Skeletal muscle cell (primary cell): ENCODE measurements at regions not wholly inside any gene's neighbourhood (a gene's known extent, or its start where the extent isn't known, plus 50 kb on each side); places are given as distances from the start of the nearest gene placed in this dataset.
A peak's percentile ranks its signal among the peaks of the same experiment; 100 is the strongest.

Source experiments
- DNase-seq: peaks from one replicate; pipeline ENCODE4 v3.0.0-alpha.2; 2010; ENCODE audit warnings: low read depth
- H3K4me3 ChIP-seq: 2 replicates; pipeline ENCODE4 v1.5.1; 2011; ENCODE audit warnings: low read depth, mild to moderate bottlenecking, control low read depth, low read length, moderate library complexity

DNA sequence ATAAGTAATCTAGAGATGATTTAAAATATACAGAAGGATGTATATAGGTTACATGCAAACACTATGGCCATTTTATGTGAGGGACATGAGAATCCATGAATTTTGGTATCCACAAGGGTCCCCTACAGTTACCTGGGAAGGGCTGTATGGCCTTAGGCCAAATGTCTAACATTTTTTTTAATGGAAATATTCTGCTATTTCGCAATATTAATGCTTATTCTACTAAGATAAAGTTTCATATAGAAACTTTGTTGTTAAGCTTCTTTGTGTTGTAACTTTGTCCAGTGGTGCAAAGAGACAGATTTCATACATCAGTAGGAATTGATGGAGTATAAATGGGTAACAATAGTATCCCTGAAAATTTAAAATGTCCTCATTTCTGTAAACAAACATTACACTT lies 233.4 kb upstream of the THBS1 start:
- no peak overlapping the region for H3K4me3 ChIP-seq
- no peak for DNase-seq

DNA sequence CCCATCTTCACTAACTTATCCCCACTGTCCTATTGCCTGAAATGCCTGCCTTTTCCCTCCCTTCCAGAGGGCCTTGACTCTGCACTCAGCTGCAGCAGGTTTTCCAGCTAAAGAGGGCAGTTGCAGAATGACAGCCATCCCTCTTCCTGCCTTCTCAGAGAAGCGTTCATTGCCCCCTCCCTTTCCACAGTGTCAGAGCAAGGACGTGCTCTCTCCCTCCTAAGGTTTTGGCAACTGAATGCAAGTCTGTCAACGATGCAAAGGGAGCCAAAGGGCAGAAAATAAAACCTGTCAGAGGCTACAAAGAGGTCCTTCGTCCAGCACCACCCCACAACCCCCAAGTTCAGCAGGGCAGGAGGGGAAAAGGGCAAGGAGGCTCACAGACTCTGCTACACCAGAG lies 230.1 kb upstream of the THBS1 start:
- no peak overlapping the region for H3K4me3 ChIP-seq
- DNase-seq, result no peak

DNA sequence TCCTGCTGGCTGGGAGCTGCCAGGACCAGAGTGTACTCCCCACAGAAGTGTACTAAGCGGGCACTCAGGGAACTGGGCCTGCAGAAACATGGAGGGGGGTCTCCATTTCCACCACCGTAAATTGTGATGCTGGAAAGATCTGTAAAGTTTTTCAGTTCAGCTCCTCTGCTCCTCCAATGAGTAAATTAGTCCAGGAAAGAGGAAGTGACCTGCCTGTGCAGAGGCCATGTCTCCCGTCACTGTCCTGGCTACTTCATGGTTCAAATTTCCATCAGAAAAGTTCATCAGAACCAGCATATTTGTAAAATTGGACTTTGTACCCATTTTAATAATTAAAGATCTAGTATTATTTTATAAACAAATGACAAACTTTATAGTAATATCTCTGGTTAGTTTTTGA lies 226.7 kb upstream of the THBS1 start:
- DNase-seq, result no peak

DNA sequence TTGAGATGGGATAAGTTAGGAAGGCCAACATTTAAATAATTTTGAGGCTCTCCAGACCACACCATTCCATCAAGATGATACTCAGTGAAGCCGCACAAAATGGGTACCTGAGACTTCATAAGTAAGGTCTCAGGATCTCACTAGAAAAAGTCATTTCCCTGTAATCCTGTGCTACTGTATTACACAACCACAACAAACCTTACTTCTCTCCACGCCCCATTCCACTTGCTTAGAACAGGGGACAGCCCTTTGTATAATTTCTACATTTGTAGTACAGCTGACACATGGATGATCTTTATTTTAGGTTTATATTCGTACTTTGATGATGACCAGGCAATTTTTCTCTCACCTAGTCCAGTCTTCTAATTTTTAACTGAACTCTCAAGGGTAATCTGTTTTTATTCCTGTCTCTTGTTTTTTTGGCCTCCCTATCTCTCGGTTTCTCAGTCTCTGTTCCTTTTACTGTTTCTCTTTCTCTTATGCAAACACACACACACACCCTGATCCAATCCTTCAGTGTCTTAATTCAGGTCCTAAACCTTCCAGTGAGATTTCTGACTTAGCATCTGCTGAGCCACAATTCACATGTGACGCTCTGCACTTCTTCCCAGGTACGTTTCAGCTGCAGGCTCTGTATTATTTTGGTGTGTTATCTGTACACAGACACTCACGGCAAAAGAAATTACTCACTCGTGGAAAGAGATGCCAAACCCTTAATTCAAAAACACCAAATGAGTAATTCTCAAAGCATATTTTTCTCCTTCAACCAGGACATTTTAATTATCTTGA lies 223.2 kb upstream of the THBS1 start:
- DNase-seq, result no peak

More for the DNA sequence above, 226.7 kb upstream of the THBS1 start:
- H3K4me3 ChIP-seq, result no peak overlapping the region

DNA sequence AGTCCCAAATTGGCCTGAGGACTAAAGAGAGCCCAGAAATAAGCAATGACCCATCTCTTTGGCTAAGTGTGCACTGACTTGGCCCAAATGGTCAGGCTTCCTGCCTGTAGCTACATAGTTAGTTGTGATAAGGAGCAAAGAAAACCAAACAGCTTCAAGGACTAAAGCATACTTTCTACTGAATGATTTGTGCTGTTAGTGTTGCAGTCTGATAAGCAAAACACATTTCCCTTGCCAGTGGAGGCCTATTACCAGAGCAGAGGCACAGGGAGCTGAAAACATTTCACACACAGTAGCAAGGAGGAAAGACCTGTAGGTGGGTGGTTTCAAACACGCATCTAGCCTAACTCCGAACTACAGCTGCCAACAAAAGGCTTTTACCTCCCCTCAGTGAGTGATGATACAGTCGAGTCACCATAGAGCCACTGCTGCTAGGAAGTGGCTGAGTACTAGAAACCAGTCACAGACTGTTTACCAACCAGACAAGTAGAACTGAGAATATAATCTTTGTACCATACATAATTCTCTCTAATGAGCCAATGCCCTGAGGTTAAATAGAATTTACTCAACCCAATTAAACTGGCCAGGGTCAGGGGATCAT lies 222.3 kb upstream of the THBS1 start:
- no peak for DNase-seq
- no peak overlapping the region for H3K4me3 ChIP-seq

More for the DNA sequence above, 223.2 kb upstream of the THBS1 start:
- H3K4me3 ChIP-seq, result no peak overlapping the region

DNA sequence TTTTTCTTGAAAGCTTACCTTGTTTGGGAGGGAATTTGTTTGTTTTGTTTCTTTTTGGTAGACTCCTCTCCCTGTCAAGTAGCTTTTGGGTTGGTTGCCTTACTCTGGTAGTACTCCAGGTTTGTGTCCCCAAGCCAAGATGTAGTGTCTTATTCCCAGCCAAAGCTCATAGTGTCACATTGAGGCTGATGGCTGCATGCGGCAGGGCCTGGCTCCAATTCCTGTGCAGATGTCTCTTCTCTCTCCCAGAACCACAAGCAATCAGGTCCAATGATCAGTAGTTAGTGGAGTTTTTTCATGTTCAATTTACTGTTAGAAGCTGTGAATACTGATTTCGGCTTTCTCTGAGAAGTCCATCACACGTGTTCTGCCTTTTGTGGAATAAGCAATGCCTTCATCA lies 221.1 kb upstream of the THBS1 start:
- H3K4me3 ChIP-seq, result no peak overlapping the region
- no peak for DNase-seq

DNA sequence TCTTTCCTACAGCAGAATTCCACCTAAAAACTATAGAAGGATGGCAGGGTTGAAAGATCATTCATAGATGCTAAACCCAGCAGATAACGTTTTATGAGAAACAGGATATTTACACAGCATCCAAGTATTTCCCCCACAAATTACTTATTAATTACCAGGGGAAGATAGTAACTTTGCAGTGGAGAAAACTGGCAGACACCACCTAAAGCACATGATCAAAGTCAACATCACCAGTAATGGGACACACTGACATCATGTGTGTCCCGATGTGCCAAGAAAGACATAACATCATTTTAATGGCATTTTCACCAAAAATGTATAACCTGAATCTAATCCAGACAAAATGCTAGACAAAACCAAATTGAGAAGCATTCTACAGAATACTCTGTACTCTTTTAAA lies 220.4 kb upstream of the THBS1 start:
- DNase-seq, result no peak
- H3K4me3 ChIP-seq, result no peak overlapping the region

DNA sequence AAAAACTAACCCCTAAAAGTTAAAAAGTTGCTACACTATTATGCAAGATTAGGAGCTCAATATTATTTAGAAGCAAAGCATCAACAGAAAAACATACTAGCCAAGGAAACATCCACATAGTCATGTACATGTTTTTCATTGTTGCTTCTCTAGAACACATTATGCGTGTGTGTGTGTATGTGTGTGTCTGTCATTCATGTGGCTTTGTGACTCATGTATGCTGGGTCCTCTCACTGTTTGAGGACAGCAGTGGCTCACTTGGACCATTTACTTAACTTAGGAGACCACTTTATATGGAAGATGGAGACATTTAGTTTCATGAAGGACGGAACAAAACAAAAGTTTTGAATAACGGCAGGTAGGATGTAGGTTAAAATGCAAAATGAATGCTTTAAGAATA lies 219.4 kb upstream of the THBS1 start:
- no peak for DNase-seq
- H3K4me3 ChIP-seq, result no peak overlapping the region

DNA sequence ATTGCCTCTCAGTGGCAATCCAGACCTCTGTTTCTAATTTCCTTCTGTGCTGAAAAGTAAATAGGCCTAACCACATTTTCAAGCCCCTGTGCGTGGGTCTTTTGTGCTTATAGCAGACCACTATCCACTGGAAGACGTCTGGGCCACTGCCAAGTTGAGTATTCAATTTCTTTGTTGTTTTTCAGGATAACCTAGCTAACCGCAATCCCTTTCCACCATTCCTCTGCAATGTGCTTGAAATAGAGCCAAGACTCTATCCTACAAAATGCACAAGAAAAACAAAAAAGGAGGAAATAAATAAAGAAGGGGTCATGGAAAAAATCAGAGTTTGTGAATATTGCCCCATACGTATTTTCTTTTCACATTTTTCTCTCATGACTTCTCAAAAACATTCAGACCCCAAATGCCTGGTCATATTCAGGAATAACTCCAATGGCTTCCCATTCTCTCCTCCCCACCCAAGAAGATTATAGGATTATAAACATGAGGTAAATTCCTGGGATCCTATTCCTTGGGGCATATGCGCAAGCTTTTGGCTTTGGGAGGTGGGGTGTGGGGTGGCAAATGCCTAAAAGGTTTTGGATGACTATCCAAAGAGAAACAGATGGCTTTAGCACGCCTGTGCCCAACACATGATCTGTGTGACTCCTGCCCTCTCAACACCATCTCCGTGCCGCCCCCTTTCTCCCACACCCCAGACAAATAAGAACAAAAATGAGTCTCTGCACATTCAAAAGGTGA lies 217.9 kb upstream of the THBS1 start:
- no peak overlapping the region for H3K4me3 ChIP-seq
- DNase-seq, result peak; percentile 97

DNA sequence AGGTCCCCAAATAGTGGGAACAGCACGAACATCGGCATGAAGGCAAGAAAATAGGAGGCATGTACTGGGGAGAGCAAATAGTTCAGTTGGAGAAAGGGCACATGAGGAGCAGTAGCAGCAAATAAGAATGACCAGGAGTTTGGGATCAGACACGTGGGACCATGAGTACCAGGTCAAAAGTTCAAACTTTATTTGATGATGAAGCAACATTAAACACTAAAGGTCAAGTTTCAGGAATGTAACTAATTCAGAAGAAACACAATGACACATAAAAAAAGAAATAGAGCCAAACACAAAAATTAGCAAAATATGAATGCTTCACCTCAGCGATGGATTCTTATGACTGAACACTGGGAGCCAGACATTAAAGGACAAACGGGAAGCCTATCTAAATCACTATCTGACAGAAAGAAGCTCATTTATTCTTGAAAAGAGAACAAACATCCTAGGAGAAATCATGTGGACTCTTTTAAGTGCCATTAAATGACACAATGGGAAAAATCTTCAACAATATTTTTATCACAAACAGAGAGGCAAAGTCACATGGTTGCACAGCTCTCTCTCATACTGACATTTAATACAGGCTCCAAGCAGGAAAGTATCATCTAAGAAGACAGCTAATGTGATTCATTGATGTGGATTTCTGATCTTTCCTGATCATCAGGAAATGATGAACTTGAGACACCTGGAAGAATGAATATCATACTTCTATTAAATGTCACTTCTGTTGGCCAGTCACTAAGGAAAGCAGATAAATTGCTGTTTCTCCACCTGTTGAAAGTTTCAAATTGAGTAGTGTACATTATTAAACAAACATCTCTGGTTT lies 216.9 kb upstream of the THBS1 start:
- H3K4me3 ChIP-seq, result no peak overlapping the region
- DNase-seq, result no peak

DNA sequence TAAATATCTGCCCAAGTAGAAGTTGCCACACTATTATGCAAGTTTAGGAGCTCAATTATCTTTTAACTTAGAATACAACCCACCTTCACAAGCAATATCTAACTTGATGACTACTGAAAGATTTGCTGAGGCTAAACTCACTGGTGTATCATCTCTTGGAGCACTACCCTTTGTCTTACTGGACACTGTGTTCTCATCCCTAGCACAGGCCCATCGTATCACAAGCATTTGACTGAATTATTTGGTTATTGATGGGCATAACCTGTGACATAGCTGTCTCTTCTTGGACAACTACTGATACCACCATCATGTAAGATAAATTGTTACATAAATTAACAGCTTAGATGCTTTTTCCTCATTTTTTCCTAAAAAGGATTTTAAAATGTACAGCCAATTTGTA lies 216.2 kb upstream of the THBS1 start:
- H3K4me3 ChIP-seq, result no peak overlapping the region
- DNase-seq, result no peak

DNA sequence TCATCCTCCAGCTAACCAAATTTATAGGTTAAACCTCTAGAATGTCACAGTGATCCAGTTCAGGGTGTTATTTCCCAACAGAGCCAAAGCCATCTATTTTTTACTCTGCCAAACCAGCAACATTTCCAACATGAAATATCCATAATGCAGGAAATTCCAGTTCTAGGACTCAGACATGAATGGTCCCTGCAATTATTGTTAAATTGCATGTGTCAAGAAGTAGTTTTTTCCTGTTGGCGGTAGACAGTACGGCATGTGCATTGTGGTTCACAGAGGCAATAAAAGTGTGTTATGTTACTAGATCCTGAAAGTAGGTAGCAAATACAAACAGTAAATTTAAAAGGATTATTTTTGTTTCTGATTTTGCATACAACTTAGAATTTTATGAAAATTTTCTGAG lies 215.7 kb upstream of the THBS1 start:
- H3K4me3 ChIP-seq, result no peak overlapping the region
- peak; percentile 43 for DNase-seq

DNA sequence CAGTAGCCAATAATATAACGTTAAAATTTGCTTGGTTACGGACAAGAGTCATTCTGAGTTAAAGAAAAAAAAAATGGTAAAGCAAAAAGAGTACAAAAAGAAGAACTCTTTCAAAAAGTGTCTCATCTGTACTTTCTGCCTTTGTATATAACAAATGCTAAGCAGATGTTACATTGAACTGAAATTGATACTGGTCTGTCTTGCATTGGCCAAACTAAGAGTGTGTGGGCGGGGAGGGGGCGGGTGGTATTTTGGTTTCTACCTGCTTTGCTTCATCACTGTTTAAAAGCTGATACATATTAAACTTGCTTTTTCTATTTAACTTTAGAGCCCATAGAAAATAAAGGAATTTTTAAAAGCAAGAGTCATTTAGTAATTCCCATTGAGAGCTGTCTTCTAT lies 215.0 kb upstream of the THBS1 start:
- DNase-seq, result no peak
- no peak overlapping the region for H3K4me3 ChIP-seq

DNA sequence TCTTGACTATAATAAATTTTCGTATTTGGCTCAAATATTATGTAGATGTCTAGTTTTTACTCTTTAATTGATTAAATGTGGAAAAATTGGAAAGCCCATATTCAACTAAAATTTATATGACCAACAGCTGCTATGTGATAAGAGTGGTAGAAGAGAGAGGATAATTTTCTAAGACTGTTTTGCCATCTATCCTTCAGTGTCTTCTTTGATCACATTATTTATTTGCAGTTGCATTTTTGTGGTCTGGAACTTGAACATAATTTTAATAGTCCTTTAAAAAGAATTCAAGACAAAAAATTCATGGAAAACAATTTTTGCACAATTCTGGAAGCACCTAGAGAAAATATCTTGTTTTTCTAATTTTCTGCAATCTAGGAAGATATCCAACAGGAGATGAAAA lies 213.3 kb upstream of the THBS1 start:
- no peak for DNase-seq
- no peak overlapping the region for H3K4me3 ChIP-seq

DNA sequence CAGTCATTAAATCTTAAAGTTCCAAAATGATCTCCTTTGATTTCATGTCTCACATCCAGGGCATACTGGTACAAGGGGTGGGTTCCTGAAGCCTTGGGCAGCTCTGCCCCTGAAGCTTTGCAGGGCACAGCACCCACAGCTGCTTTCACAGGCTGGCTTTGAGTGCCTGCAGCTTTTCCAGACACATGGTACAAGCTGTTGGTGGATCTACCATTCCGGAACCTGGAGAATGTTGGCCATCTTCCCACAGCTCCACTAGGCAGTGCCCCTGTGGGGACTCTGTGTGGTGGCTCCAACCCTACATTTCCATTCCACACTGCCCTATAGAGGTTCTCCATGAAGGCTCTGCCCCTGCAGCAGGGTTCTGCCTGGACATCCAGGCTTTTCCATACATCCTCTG lies 211.1 kb upstream of the THBS1 start:
- H3K4me3 ChIP-seq, result no peak overlapping the region
- no peak for DNase-seq

DNA sequence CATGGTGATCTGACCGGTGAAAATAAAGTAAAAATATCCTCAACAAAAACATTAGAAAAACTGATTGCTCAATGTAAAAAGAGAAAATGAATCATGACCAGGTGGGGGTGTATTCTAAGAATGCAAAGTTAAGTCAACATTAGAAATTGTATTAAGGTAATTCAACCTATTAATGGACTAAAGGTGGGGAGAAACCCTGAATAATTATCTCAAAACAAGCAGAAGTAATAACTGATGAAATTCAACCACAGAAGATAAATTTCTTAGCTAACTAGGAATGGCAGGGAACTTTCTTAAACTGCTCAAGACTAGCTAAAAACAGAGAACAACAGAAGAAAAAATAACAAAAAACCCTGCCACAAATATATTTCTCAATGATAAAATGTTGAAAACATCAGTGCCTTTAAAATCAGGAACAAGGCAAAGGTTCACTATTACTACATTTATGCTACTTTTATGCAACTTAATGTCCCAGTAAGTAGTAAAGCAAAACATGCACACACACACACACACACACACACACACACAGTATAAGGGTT lies 204.4 kb upstream of the THBS1 start:
- H3K4me3 ChIP-seq, result no peak overlapping the region
- peak; percentile 39 for DNase-seq

DNA sequence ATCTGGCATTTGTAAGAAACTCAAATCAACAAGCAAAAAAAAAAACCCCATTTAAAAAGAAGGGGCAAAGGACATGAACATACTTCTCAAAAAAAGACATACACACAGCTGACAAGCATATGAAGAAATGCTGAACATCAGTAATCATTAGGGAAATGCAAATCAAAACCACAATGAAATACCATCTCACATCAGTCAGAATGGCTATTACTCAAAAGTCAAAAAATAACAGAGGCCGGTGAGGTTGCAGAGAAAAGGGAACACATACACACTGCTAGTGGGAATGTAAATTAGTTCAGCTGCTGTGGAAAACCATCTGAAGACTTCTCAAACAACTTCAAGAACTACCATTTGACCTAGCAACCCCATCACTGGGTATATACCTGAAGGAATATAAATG lies 199.4 kb upstream of the THBS1 start:
- H3K4me3 ChIP-seq, result no peak overlapping the region
- peak; percentile 68 for DNase-seq

DNA sequence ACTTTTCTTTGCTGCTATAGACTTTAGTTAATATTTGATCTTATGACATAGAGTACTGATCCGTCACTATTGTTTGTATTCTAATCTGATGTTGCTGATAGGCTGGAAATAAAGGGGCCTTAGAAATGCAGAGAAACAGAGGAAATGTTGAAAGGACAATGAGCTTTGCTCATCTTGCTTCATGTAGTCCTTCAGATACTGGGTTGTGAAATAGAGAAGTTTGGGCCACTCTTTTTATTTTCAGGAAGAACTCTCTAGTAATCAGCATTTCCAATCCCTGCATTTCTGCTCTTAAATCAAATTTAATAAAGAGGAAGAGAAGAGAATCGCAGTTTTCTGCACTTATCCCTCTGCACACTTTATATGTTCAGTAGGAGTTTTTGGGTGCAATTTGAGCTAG lies 192.8 kb upstream of the THBS1 start:
- no peak overlapping the region for H3K4me3 ChIP-seq
- DNase-seq, result no peak

DNA sequence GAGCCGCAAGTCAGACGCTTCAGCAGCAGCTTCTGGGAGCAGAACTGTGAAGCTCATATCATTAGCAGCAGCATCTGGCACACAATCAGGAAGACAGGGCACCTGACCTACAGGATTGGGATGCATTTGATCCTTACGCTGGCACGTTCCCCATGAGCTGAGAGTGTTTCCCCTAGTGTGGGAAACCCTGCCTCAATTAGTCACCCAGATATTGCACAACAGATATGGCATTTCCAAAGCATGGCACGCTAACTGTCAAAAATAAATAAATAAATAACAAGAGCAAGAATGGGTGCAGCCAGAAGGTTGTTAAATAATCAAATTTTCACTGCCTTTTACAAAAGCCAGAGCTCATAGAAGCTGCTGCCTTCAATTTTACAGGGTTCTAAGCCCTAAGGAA lies 189.6 kb upstream of the THBS1 start:
- DNase-seq, result no peak
- no peak overlapping the region for H3K4me3 ChIP-seq
